Stimulated activated CD8-positive, alpha-beta memory T cell treated with anti-CD3 and anti-CD28 coated beads, Interleukin-7, amount 100 ng/mL, for 48 hours (primary cell): ENCODE measurements at regions not wholly inside any gene's neighbourhood (a gene's known extent, or its start where the extent isn't known, plus 50 kb on each side); places are given as distances from the start of the nearest gene placed in this dataset.
"Not testable (repeated sequence)": the region's sequence is repeated elsewhere in the genome, so short reads cannot be mapped to it uniquely, and the experiment has no call there.

Experiments
- DNase-seq, 2 donors: peaks; one replicate each; pipeline ENCODE4 v3.0.0-alpha.2; 2020; ENCODE audit warnings: low read depth in 1 of 2; ENCODE audit errors: extremely low read depth in 1 of 2

DNA sequence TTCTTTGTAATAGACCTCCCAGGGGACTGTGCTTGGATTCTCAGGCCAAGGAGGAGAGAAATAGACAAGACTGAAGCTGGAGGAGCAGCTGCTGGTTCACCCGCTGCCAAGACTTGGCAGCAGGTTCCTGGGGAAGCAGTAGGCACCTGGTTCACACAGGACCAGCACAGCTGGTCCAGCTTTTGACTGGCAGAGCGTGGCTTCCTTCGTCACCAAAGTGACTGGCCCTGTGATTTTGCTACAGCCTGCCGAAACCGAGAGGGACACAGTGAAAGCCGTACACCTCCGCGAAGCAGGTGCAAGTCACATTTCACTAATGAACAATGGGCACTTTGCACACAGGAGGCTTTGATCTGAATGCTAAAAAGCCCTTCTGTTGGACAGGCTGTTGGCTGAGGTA is 199.0 kb downstream of the RNF144B start:
- no peak for DNase-seq

DNA sequence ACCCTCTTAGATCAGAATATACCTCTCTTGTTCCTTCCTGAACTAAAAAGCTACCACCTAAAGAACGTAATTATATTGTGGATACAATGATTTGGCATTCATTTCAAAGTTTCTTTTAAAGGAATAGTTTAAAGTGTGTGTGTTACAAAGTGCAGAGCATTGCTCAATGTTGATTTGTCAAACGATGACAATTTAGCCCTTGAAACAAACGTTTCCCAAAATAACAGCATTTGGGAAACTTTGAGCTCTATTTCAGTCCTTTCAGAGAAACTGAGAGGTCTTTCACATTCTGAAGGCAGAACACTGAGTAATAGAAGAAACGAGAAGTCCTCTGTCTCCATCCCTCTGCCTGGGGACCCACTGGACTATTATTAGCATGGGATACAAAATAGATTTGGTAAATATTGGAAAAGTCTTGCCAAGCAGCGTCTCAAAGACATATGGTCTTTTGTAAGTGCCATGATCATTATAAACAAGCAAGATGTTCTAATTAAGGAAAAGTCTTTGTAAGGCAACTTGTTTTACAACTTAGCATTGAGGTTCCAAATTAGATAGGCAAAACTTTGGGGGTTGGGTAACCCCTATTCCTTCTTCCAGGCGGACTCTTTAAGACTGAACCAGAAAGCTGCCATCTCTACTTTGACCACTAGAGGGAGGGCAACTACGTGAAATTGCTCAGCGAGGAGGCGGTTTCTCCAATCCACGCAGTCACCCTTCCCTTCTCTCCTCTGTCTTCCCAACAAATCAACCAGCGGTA is 208.8 kb downstream of the RNF144B start:
- peak in 1 of 2 donors; percentile 15 for DNase-seq

GRCh38 chr6:18596531-18596835 is 209.3 kb downstream of the RNF144B start:
- DNase-seq: no peak

GRCh38 chr6:18598551-18599264 is 211.6 kb downstream of the RNF144B start:
- DNase-seq: no peak

GRCh38 chr6:18600255-18600654 is 213.1 kb downstream of the RNF144B start:
- DNase-seq: no peak

DNA sequence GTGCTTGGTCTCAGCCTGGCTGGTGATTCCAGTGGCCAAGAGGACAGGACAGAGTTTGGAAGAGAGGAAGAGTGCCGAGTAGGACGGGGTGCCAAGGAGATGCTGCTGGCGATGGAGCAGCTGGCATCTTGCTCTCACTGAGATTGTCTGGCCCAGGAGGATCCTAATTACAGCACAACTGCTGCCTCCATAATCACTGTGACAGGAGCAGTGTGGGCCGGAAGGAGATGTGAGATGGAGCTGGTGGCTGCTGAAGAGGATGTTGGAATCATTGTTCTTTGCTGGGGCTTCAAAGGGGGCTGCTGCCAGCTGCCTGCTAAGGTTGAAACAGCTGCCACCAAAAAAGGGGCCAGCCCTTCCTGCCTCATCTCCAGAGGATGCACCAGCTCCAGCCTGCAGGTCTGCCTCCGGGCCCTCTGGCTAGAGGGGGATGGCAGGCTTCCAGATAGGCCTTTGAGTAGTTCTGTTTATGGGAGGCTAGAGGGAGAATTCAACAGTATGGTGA is 214.4 kb downstream of the RNF144B start:
- no peak for DNase-seq

GRCh38 chr6:18602931-18603330 is 215.8 kb downstream of the RNF144B start:
- DNase-seq: no peak

DNA sequence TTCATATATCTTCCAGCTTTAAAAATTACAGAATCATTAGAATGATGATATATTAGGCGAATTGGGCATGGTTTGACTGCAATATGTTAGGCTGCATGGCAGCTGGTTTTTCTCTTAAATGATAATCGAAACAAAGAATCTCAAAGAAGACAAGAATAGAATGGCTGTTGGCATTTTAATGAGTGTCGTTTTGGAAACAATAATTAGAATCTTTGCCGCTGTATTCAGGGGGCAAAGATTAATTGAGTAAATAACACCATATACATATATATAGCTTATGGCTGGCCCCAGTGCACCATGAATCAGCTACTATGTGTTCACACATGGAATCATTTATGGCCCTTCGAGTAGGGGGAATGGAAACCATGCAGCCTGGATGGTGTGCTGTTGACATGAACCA is 216.2 kb downstream of the RNF144B start:
- no peak for DNase-seq

GRCh38 chr6:18605841-18606240 is 218.7 kb downstream of the RNF144B start:
- DNase-seq: no peak

DNA sequence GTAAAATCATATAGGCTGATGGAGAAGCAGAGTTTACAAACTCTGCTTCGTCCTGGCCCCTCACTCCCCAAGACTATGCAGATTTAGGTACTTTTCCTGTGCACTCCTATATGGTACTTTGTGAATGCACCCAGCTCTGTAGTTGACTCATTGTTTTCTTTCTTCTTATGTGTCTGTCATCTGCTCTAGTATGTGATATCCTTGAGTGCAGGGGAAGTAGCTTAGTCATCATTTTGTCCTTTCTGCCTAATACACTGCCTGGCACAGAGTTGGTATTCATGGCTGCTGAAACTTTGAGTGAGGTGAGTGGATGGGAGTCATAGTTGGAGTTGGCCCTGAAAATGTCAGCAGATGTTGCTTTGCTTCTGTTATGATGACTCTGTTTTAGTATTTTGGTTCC is 222.6 kb downstream of the RNF144B start:
- no peak for DNase-seq

DNA sequence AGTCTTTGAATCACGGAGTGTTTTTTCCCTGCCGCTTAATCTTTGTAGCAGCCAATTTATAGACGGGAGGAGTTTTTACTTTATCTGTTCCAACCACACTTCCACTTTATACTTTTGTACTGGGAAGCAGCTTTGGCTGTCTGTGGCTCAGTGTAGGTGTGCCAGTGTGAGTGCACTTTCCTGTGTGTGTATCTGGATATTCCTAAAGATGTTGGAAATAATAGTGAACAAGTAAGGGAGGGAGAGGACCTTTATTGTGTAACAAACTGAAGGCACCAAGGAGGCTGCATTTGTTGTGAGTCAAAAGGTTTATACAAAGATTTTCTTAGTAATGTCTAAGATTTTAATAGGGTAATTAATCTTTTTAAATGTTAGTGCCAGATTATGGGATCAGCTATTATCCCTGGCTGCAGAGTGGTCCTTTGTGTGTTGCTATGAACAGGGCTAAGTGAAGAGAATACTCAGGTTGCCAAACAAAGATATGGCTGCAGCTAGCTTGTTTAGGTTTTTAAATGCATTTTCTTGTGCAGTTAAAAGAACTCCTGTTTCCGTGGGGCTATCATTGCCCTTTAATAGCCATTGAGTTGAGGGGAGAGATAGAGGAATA is 226.3 kb downstream of the RNF144B start:
- DNase-seq: no peak

GRCh38 chr6:18629571-18629970 is 242.4 kb downstream of the RNF144B start:
- no peak for DNase-seq

DNA sequence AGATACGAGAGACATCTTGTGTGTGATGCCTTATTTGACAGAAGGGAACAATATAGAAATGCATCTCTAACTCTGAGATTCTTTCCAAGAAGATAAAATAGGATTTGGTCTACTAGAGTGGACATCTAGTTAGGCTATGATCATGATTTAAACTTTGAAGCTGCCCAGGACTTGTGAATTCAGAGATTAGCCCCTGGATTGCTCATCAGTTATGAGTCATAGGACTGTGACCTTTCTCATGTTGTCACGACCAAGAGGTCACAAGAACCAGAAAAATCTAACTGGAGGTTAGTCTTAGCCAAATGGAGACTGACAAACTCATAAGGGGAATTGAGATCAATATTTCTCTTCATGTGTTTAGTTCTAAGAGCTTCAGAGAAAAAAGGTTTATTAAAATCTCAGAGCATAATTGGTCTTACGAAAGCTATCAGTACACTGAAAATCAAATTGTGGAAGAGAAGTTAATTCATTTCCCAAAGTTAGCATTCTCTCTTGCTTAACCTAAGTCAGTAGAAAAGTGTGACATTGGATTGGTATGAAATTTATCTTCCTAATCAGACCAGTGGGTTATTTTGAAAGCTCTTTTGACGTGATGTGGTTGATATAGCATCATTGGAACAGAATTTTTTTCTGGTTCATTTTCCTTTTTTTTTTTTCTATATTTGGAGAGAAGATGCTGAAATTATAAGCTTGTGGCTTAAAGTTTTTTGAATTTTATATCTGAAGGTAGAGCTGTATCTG is 245.7 kb downstream of the RNF144B start:
- no peak for DNase-seq

DNA sequence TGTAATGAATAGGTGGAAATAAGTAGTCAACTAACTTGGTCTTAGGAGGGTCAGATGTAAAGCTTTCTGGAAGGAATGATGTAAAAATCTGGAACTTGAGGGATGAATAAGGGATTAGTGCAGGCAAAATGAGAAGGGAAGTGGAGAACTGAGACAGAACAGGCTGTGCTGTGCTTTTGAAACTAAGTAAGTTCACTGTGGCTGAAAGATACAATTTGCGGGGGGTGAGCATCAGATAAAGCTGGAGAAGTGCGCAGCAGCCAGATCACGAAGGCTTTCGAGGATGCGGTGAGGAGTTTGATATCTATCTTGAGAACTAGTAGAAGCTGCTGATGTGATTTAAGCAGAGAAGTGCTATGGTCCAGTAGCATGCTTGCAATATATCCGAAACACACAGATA is 247.8 kb downstream of the RNF144B start:
- no peak for DNase-seq

- DNase-seq: no peak
Measured at GRCh38 chr6:18640134-18640533, 253.0 kb downstream of the RNF144B start.

GRCh38 chr6:18640754-18641153 is 253.6 kb downstream of the RNF144B start:
- DNase-seq: no peak

DNA sequence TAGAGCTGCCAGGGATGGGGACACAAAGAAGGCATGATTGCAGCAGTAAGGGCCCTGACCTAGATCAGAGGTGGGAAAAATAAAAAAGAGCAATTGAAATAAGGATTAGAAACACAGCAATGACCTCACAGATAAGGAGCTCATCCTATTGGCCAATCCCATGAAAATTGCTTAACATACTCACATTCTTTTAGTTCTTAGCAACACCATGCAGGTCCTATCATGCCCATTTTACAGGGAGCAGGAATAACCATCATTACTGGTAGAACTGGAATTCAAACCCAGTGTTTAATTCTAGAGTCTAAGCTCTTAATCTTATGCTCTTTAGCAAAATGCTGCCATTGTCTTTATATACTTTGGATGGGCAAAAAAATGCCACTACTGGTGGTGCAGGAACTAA is 267.7 kb downstream of the RNF144B start:
- no peak for DNase-seq

- no peak for DNase-seq
Measured at GRCh38 chr6:18656506-18656905, 269.4 kb downstream of the RNF144B start.

GRCh38 chr6:18659994-18660393 is 272.8 kb downstream of the RNF144B start:
- DNase-seq: not testable (repeated sequence)

GRCh38 chr6:18663011-18663410 is 275.9 kb downstream of the RNF144B start:
- no peak for DNase-seq

- no peak for DNase-seq
Measured at GRCh38 chr6:18664401-18664800, 277.3 kb downstream of the RNF144B start.
